ENCODE measurements at regions not wholly inside any gene's neighbourhood (a gene's known extent, or its start where the extent isn't known, plus 50 kb on each side); places are given as distances from the start of the nearest gene placed in this dataset.

DNA sequence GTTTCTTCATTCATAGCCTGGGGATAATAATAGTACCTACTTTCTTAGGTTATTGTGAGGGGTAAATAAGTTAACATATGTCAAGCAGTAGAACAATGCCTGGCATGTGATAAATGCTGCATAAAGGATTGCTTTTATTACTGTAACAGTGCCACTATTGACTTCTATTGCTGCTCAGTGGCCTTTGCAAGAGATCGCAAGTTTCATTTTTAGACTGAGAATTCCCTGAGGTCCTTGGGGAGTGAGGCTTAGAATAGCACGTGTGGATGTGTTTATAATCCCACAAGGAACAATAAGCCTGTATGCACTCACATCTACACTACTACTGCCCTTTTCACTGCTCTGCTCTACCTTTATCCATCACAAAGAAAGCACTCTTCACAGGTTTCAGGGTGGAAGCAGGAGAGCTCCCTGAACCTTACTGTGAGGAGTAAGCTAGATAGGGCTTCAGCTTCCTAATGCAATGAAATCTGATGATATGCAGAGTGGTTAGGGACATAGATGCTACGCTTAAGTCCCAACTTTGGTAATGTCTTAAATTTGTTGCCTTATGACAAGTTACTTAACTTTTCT is 302.6 kb downstream of the SNAPC1 start:
- TF ChIP-seq, protein P1, sequence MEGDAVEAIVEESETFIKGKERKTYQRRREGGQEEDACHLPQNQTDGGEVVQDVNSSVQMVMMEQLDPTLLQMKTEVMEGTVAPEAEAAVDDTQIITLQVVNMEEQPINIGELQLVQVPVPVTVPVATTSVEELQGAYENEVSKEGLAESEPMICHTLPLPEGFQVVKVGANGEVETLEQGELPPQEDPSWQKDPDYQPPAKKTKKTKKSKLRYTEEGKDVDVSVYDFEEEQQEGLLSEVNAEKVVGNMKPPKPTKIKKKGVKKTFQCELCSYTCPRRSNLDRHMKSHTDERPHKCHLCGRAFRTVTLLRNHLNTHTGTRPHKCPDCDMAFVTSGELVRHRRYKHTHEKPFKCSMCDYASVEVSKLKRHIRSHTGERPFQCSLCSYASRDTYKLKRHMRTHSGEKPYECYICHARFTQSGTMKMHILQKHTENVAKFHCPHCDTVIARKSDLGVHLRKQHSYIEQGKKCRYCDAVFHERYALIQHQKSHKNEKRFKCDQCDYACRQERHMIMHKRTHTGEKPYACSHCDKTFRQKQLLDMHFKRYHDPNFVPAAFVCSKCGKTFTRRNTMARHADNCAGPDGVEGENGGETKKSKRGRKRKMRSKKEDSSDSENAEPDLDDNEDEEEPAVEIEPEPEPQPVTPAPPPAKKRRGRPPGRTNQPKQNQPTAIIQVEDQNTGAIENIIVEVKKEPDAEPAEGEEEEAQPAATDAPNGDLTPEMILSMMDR (IDR thresholded peaks at IDR 0.05): no peak
- no peak for TF ChIP-seq ZFX (IDR thresholded peaks at IDR 0.05; ENCODE audit: borderline replicate concordance)
- no peak overlapping the region for H3K27ac ChIP-seq

DNA sequence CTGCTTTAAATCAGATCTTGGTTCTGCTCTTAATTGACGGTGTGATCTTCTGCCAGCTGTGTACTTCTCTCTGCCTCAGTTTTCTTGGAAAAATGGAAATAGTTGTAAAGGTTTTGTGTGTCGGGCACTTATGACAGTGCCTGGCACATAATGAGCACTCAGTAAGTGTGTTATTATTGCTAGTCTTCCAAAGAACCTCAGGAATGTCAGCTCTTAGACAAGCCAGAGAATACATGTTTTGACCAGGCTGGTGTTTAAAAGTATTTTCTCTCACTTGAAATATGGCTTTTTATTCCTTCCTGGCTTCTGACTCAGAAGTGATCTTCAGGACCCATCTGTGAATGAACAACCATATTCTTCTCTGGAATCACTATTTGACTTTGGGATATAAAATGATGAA is 304.1 kb downstream of the SNAPC1 start:
- TF ChIP-seq, protein P1 (IDR thresholded peaks at IDR 0.05): no peak
- TF ChIP-seq ZFX (IDR thresholded peaks at IDR 0.05; ENCODE audit: borderline replicate concordance): no peak
- no peak overlapping the region for H3K27ac ChIP-seq

GRCh38 chr14:62071039-62071438 is 308.8 kb downstream of the SNAPC1 start:
- no peak for TF ChIP-seq ZFX (IDR thresholded peaks at IDR 0.05; ENCODE audit: borderline replicate concordance)
- TF ChIP-seq, protein P1 (IDR thresholded peaks at IDR 0.05): no peak
- H3K27ac ChIP-seq: no peak overlapping the region

DNA sequence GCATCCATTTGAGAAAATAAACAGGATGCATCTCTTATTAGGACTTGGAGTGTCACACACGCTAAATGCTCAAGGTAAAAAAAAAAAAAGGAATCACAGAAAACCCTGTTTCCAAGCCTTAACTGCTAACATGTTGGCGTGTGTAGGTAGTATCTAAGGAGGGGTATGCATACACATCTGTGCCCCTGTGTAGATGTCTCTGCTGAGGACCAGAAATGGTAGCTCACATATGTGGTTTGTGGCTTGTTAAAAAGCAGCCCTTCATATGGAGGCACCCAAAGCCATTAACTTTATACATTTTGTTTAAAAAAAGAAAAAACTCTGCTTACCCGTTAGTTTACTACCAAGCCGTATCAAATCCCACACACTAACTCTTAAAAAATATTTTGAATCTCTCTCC is 314.1 kb downstream of the SNAPC1 start:
- TF ChIP-seq, protein P1 (IDR thresholded peaks at IDR 0.05): no peak
- no peak for TF ChIP-seq ZFX (IDR thresholded peaks at IDR 0.05; ENCODE audit: borderline replicate concordance)
- no peak overlapping the region for H3K27ac ChIP-seq

DNA sequence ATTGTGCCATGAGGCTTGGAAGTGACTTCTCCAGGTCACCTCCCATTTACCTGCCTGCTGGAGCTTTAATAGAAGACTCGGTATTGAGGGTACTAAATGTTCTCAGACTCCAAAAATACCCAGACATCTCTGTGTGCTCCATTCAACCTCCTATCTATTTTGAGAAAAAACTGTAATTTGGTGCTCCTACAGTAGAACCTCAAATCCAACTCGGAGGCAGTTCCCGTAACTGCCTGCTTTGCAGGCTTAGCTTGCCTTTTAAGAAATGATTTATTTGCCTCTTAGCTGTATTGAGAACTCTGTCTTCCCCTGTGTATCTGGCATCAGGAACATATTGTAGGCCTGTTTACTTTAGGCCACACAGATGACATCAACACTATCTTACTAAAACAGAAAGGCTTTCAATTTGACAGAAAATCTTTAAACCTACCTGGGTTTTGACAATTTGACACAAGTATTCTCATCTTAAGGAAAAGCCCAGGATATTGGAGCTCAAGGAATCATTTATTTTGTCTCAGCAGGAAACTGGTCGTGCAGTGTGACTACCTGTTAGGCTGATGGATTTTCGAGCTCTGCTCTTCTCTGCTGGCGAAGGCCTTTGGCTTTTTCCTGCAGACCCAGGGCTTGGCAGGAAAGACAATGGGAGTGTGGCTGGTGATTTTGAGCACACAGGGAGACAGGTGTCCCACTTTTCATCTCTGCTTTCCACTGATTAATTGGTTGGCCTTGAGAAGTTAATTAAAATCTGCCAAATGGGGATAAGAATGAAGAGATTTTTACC is 314.8 kb downstream of the SNAPC1 start:
- no peak for TF ChIP-seq ZFX (IDR thresholded peaks at IDR 0.05; ENCODE audit: borderline replicate concordance)
- TF ChIP-seq, protein P1 (IDR thresholded peaks at IDR 0.05): no peak

GRCh38 chr14:62077676-62078261 is 315.5 kb downstream of the SNAPC1 start:
- TF ChIP-seq ZFX (IDR thresholded peaks at IDR 0.05; ENCODE audit: borderline replicate concordance): no peak
- TF ChIP-seq, protein P1 (IDR thresholded peaks at IDR 0.05): no peak
- no peak overlapping the region for H3K27ac ChIP-seq

More for the DNA sequence above, 314.8 kb downstream of the SNAPC1 start:
- no peak overlapping the region for H3K27ac ChIP-seq

DNA sequence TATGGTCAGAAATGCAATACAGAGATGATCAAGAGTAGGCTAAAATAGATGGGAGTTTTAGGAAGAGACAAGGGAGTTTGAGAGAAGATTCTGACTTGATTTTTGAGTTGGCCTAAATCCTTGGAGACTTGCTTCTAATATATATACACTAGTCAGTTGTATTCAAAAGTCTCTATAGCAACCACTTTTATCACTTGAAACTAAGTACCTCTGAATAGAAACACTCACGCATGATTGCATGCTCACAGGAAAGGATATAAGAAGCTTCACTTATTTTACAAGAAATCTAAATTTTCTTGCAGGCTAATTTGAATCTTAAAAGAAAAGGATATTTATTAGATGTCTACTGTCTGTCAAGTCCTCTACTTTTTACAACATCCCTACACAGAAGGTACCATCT is 316.8 kb downstream of the SNAPC1 start:
- no peak for TF ChIP-seq ZFX (IDR thresholded peaks at IDR 0.05; ENCODE audit: borderline replicate concordance)
- TF ChIP-seq, protein P1 (IDR thresholded peaks at IDR 0.05): no peak
- H3K27ac ChIP-seq: no peak overlapping the region

Measured in 22Rv1 (cell line).